Testis (tissue), 2 donors: ENCODE measurements at regions not wholly inside any gene's neighbourhood (a gene's known extent, or its start where the extent isn't known, plus 50 kb on each side); places are given as distances from the start of the nearest gene placed in this dataset.

Experiments used
- CTCF ChIP-seq, 3 experiments: fragments of 450-650 bp in 2 of 3; fragments of 200-600 bp in 1 of 3; sonication (generic) in 1 of 3; IDR thresholded peaks; one replicate each; pipeline ENCODE4 v1.5.1; 2016 to 2019; ENCODE audit warnings: antibody characterized with exemption in 3 of 3, mild to moderate bottlenecking in 2 of 3, moderate library complexity in 1 of 3
- POLR2A ChIP-seq: fragments of 450-650 bp; IDR thresholded peaks from one replicate; pipeline ENCODE4 v1.6.1; 2017; ENCODE audit warnings: antibody characterized with exemption, mild to moderate bottlenecking, moderate library complexity

GRCh38 chr22:22816766-22817410, 70.7 kb upstream of the IGLL5 start:
- TF ChIP-seq CTCF (IDR thresholded peaks at IDR 0.05) (no peak), POLR2A (no peak)
